ENCODE measurements at regions not wholly inside any gene's neighbourhood (a gene's known extent, or its start where the extent isn't known, plus 50 kb on each side); places are given as distances from the start of the nearest gene placed in this dataset.

DNA sequence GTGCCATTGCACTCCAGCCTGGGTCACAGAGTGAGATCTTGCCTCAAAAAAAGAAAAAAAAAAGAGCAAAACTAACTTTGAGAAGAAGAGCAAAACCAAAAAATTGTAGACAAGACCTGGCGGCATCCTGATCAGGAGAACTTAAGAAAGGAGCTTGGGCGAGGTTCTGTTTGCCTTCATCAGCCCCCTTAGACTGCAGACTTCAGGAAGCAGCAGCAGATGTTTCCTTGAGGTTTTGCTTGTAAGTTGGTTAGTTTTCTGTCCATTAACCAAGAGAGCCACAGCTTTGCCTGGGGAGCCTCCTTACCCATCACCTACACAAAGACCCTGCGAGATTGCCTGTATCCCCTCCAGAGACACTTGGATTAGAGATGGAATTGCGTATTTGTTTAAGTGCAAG, 189.0 kb downstream of the AACS start:
- no peak overlapping the region for H3K9ac ChIP-seq (replicated peaks; ENCODE audit: extremely low read depth, insufficient read depth, low read length)
- H3K4me2 ChIP-seq (ENCODE audit: insufficient read depth, low read length), result no peak overlapping the region
- no peaks in the 10 kb centered on the region for H3K79me2 ChIP-seq (ENCODE audit: control insufficient read depth, insufficient read depth, low read length)
- no peak overlapping the region for H3K4me3 ChIP-seq (replicated peaks in 1 of 3; ENCODE audit: insufficient read depth in 1 of 3, low read depth in 1 of 3, low read length in 3 of 3)
- H3K27ac ChIP-seq (ENCODE audit: insufficient read depth, low read depth, low read length), result no peak overlapping the region
- no peaks in the 10 kb centered on the region for H3K9me1 ChIP-seq (replicated peaks; ENCODE audit: control insufficient read depth, extremely low read depth, insufficient read depth, low read length)
- no peaks in the 10 kb centered on the region for H3K9me3 ChIP-seq (replicated peaks; ENCODE audit: control insufficient read depth, insufficient read depth, low read length)
- POLR2A ChIA-PET, result no interaction called here
- dilution Hi-C loops (cut with MboI; ENCODE audit: extremely low pct_ligation_motif_present, low sequenced_read_pairs) (no loop called here), intact Hi-C loops (cut with micrococcal nuclease) (no loop called here)
- no peaks in the 10 kb centered on the region for H4K20me1 ChIP-seq (replicated peaks; ENCODE audit: control insufficient read depth, extremely low read depth, insufficient read depth, low read length)
- CTCF ChIA-PET, result no interaction called here
- no peak overlapping the region for H2AFZ ChIP-seq (ENCODE audit: low read depth, low read length)
- FAIRE-seq, result no peak
- no TSS peak for BruUV-seq (replicated peaks)
- TF ChIP-seq EZH2 (IDR thresholded peaks at IDR 0.05; ENCODE audit: borderline replicate concordance, low read depth, low read length, severe bottlenecking), result no peak
- no peak for TF ChIP-seq POLR2A (IDR thresholded peaks at IDR 0.05; ENCODE audit: low read depth, low read length)
- no peak for TF ChIP-seq GATA2 (IDR thresholded peaks at IDR 0.05; ENCODE audit: insufficient read depth, insufficient read length, low read depth, low read length)
- TF ChIP-seq, protein P1, sequence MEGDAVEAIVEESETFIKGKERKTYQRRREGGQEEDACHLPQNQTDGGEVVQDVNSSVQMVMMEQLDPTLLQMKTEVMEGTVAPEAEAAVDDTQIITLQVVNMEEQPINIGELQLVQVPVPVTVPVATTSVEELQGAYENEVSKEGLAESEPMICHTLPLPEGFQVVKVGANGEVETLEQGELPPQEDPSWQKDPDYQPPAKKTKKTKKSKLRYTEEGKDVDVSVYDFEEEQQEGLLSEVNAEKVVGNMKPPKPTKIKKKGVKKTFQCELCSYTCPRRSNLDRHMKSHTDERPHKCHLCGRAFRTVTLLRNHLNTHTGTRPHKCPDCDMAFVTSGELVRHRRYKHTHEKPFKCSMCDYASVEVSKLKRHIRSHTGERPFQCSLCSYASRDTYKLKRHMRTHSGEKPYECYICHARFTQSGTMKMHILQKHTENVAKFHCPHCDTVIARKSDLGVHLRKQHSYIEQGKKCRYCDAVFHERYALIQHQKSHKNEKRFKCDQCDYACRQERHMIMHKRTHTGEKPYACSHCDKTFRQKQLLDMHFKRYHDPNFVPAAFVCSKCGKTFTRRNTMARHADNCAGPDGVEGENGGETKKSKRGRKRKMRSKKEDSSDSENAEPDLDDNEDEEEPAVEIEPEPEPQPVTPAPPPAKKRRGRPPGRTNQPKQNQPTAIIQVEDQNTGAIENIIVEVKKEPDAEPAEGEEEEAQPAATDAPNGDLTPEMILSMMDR (IDR thresholded peaks at IDR 0.05; ENCODE audit: extremely low read depth in 1 of 2, insufficient read depth in 1 of 2, low read depth in 1 of 2, low read length in 2 of 2), result no peak
- TF ChIP-seq JUN (IDR thresholded peaks at IDR 0.05; ENCODE audit: borderline replicate concordance, insufficient read depth, insufficient read length, low read depth), result no peak
- TF ChIP-seq MYC (IDR thresholded peaks at IDR 0.05; ENCODE audit: low read depth, low read length), result no peak
- TF ChIP-seq POLR2AphosphoS5 (IDR thresholded peaks at IDR 0.05; ENCODE audit: insufficient read depth, low read depth, low read length), result no peak
- TF ChIP-seq FOS (IDR thresholded peaks at IDR 0.05; ENCODE audit: borderline replicate concordance, insufficient read depth, low read length), result no peak
- TF ChIP-seq, protein P2, sequence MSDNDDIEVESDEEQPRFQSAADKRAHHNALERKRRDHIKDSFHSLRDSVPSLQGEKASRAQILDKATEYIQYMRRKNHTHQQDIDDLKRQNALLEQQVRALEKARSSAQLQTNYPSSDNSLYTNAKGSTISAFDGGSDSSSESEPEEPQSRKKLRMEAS (IDR thresholded peaks at IDR 0.05; ENCODE audit: insufficient read depth, insufficient read length), result no peak
- no peaks in the 10 kb centered on the region for H3K4me1 ChIP-seq (ENCODE audit: control insufficient read depth, extremely low read depth, insufficient read depth, low read length)
- DNase-seq (ENCODE audit: low read depth, low spot score), result no peak
- H3K36me3 ChIP-seq (ENCODE audit: control insufficient read depth in 2 of 2, extremely low read depth in 1 of 2, insufficient read depth in 2 of 2, low read length in 2 of 2), result no peaks in the 10 kb centered on the region
- no peaks in the 10 kb centered on the region for H3K27me3 ChIP-seq (ENCODE audit: control insufficient read depth in 2 of 2, insufficient read depth in 2 of 2, low read length in 2 of 2)

All from endothelial cell of umbilical vein (primary cell).